Thyroid gland (tissue), 4 donors: ENCODE measurements at regions not wholly inside any gene's neighbourhood (a gene's known extent, or its start where the extent isn't known, plus 50 kb on each side); places are given as distances from the start of the nearest gene placed in this dataset.
A peak's percentile ranks its signal among the peaks of the same experiment; 100 is the strongest.
"Not testable (repeated sequence)": the region's sequence is repeated elsewhere in the genome, so short reads cannot be mapped to it uniquely, and the experiment has no call there.

ENCODE experiments used
- DNase-seq, 2 donors: peaks; one replicate each; pipeline ENCODE4 v3.0.0-alpha.2; 2019
- H3K27ac ChIP-seq, 3 donors: fragments of 200-600 bp; sonication (generic); 1 replicate in 2 of 3; 2 replicates in 1 of 3; pipeline ENCODE4 v1.5.1; 2016 to 2019; ENCODE audit warnings: mild to moderate bottlenecking in 1 of 3, moderate library complexity in 1 of 3
- H3K27me3 ChIP-seq: fragments of 200-600 bp; sonication (generic); one replicate; pipeline ENCODE4 v1.5.1; 2019
- H3K36me3 ChIP-seq, 2 donors: fragments of 200-600 bp; sonication (generic); one replicate each; pipeline ENCODE4 v1.5.1; 2016 to 2019
- H3K4me1 ChIP-seq, 2 donors: fragments of 200-600 bp; sonication (generic); one replicate each; pipeline ENCODE4 v1.5.1; 2017 to 2019
- H3K4me3 ChIP-seq, 3 donors: fragments of 200-600 bp; sonication (generic); replicated peaks in 1 of 3; 1 replicate in 2 of 3; 2 replicates in 1 of 3; pipeline ENCODE4 v1.5.1; 2016; ENCODE audit warnings: mild to moderate bottlenecking in 1 of 3
- H3K9me3 ChIP-seq: fragments of 200-600 bp; sonication (generic); one replicate; pipeline ENCODE4 v1.5.1; 2017
- CTCF ChIP-seq, 6 experiments: fragments of 200-600 bp in 3 of 6; fragments of 450-650 bp in 3 of 6; sonication (generic) in 3 of 6; IDR thresholded peaks; one replicate each; pipeline ENCODE4 v1.5.1; 2016 to 2019; ENCODE audit warnings: antibody characterized with exemption in 6 of 6, mild to moderate bottlenecking in 2 of 6, inconsistent platforms in 1 of 6, moderate library complexity in 1 of 6
- POLR2A ChIP-seq, 2 donors: fragments of 450-650 bp; IDR thresholded peaks; one replicate each; pipeline ENCODE4 v1.6.1; 2017; ENCODE audit warnings: antibody characterized with exemption in 2 of 2, mild to moderate bottlenecking in 2 of 2, moderate library complexity in 1 of 2
- WGBS, 2 donors: methylation state at CpG; one replicate each; pipeline ENCODE4 v1.1.5; 2017; 5-methylcytosine and 5-hydroxymethylcytosine counted together
- intact Hi-C: fragments of 100-400 bp; cut with DNase I; formaldehyde crosslinking; loops from one replicate; pipeline ENCODE4 v1.15.1; 2023

GRCh38 chr6:3672339-3672738 is 79.2 kb downstream of the PXDC1 start:
- DNase-seq, H3K27ac ChIP-seq, H3K27me3 ChIP-seq, H3K36me3 ChIP-seq, H3K9me3 ChIP-seq, intact Hi-C loops, H3K4me3 ChIP-seq, H3K4me1 ChIP-seq: not testable (repeated sequence)
- 73 to 95% methylated on average over 4 of the region's 4 CpGs for WGBS, 2 donors

- H3K27ac ChIP-seq = no peak overlapping the region
- 94 to 100% methylated on average over 1 of the region's 1 CpG for WGBS, 2 donors
- DNase-seq = no peak
- intact Hi-C loops = no loop called here
- H3K4me1 ChIP-seq = no peaks in the 10 kb centered on the region
- no peaks in the 10 kb centered on the region for H3K9me3 ChIP-seq
- H3K27me3 ChIP-seq = no peaks in the 10 kb centered on the region
- no peaks in the 10 kb centered on the region for H3K36me3 ChIP-seq
- H3K4me3 ChIP-seq = no peak overlapping the region
- no peak for TF ChIP-seq CTCF (IDR thresholded peaks at IDR 0.05)
- TF ChIP-seq POLR2A (IDR thresholded peaks at IDR 0.05) = no peak
Observed at GRCh38 chr6:3671382-3671781, 80.1 kb downstream of the PXDC1 start.

GRCh38 chr6:3670356-3670755 is 81.2 kb downstream of the PXDC1 start:
- H3K4me3 ChIP-seq = no peak overlapping the region
- H3K9me3 ChIP-seq = no peaks in the 10 kb centered on the region
- intact Hi-C loops = no loop called here
- H3K36me3 ChIP-seq = no peaks in the 10 kb centered on the region
- peaks cover 9 to 10% of the 10 kb centered on the region in 2 donors for H3K4me1 ChIP-seq
- no peaks in the 10 kb centered on the region for H3K27me3 ChIP-seq
- 96 to 100% methylated on average over 1 of the region's 1 CpG for WGBS, 2 donors
- TF ChIP-seq POLR2A (IDR thresholded peaks at IDR 0.05) = no peak
- no peak for TF ChIP-seq CTCF (IDR thresholded peaks at IDR 0.05)
- DNase-seq = no peak
- no peak overlapping the region for H3K27ac ChIP-seq

GRCh38 chr6:3669916-3670315 is 81.6 kb downstream of the PXDC1 start:
- 77 to 81% methylated on average over 5 of the region's 5 CpGs for WGBS, 2 donors
- H3K27ac ChIP-seq = no peak overlapping the region
- DNase-seq = no peak
- TF ChIP-seq POLR2A (IDR thresholded peaks at IDR 0.05) (no peak), CTCF (IDR thresholded peaks at IDR 0.05) (no peak)
- intact Hi-C loops = no loop called here
- peaks cover 14% of the 10 kb centered on the region in 2 donors for H3K4me1 ChIP-seq
- H3K4me3 ChIP-seq = no peak overlapping the region
- no peaks in the 10 kb centered on the region for H3K9me3 ChIP-seq
- H3K36me3 ChIP-seq = no peaks in the 10 kb centered on the region
- H3K27me3 ChIP-seq = no peaks in the 10 kb centered on the region

GRCh38 chr6:3665608-3666007 is 85.9 kb downstream of the PXDC1 start:
- Histone ChIP-seq H3K4me3 (no peak overlapping the region), H3K4me1 (peaks cover 32 to 33% of the 10 kb centered on the region in 2 donors), H3K27ac (peak overlapping the region; percentile 57 to 86 (median 79)), H3K9me3 (no peaks in the 10 kb centered on the region), H3K36me3 (no peaks in the 10 kb centered on the region), H3K27me3 (no peaks in the 10 kb centered on the region)
- peak in 1 of 2 donors; percentile 21 for DNase-seq
- WGBS, 2 donors = 56 to 69% methylated on average over 1 of the region's 1 CpG
- intact Hi-C loops = no loop called here
- no peak for TF ChIP-seq CTCF (IDR thresholded peaks at IDR 0.05)
- no peak for TF ChIP-seq POLR2A (IDR thresholded peaks at IDR 0.05)

GRCh38 chr6:3664625-3665041 is 86.9 kb downstream of the PXDC1 start:
- 18 to 35% methylated on average over 8 of the region's 8 CpGs for WGBS, 2 donors
- Histone ChIP-seq H3K9me3 (no peaks in the 10 kb centered on the region), H3K36me3 (no peaks in the 10 kb centered on the region), H3K4me1 (peaks cover 33 to 36% of the 10 kb centered on the region in 2 donors), H3K4me3 (no peak overlapping the region), H3K27me3 (no peaks in the 10 kb centered on the region), H3K27ac (peak overlapping the region; percentile 29 to 86 (median 79))
- intact Hi-C loops = no loop called here
- DNase-seq = peak; percentile 73 to 89
- TF ChIP-seq CTCF (IDR thresholded peaks at IDR 0.05) (peak in 1 of 6 experiments; percentile 5), POLR2A (IDR thresholded peaks at IDR 0.05) (peak in 1 of 2 donors; percentile 3)
